ENCODE measurements at regions not wholly inside any gene's neighbourhood (a gene's known extent, or its start where the extent isn't known, plus 50 kb on each side); places are given as distances from the start of the nearest gene placed in this dataset.

- TF ChIP-seq CREB1 (CRISPR knock-in tag; IDR thresholded peaks at IDR 0.05): no peak
- no peak for TF ChIP-seq TEAD4 (CRISPR knock-in tag; IDR thresholded peaks at IDR 0.05)
- TF ChIP-seq CTCF (IDR thresholded peaks at IDR 0.05): no peak
- TF ChIP-seq ZNF532 (CRISPR knock-in tag; IDR thresholded peaks at IDR 0.05; ENCODE audit: borderline replicate concordance): no peak
- TF ChIP-seq USF1 (CRISPR knock-in tag; IDR thresholded peaks at IDR 0.05): no peak
- no peak for TF ChIP-seq STAT6 (CRISPR knock-in tag; conservative IDR thresholded peaks at IDR 0.05; ENCODE audit: low read depth)
- TF ChIP-seq MAX (CRISPR knock-in tag; IDR thresholded peaks at IDR 0.05): no peak
- no peak for TF ChIP-seq SP1 (CRISPR knock-in tag; conservative IDR thresholded peaks at IDR 0.05)
- TF ChIP-seq JUN (CRISPR knock-in tag; IDR thresholded peaks at IDR 0.05): no peak
- no peak for TF ChIP-seq ZNF232 (CRISPR knock-in tag; IDR thresholded peaks at IDR 0.05)
Observed at GRCh38 chr5:91707521-91707841, 324.4 kb upstream of the ARRDC3 start.
